H1 (cell line): ENCODE measurements at regions not wholly inside any gene's neighbourhood (a gene's known extent, or its start where the extent isn't known, plus 50 kb on each side); places are given as distances from the start of the nearest gene placed in this dataset.

Experiments
- CTCF ChIA-PET: fragments of 300-600 bp; sonication (Branson Sonifier 250); formaldehyde crosslinking; loops from one replicate; lab custom pipeline; 2021; ENCODE audit not compliant: partially characterized antibody; lab: Charles Lee
- POLR2A ChIA-PET: fragments of 300-600 bp; sonication (Branson Sonifier 250); formaldehyde crosslinking; loops from one replicate; lab custom pipeline; 2021; ENCODE audit warnings: inconsistent platforms; ENCODE audit not compliant: partially characterized antibody; lab: Charles Lee
- DNase-seq, 2 experiments: peaks; one replicate each; pipeline versions ENCODE4 v3.0.0 to v3.0.0-alpha.2; 2010 to 2022; ENCODE audit warnings: low spot score in 2 of 2, low read depth in 1 of 2, mixed read lengths in 1 of 2
- FAIRE-seq: peaks from 2 replicates; lab custom pipeline; 2011; peaks lifted over from hg19 to GRCh38; lab: Jason Lieb, UNC
- H2AFZ ChIP-seq: 2 replicates; pipeline ENCODE4 v1.8.1; 2012; ENCODE audit warnings: low read length, inconsistent platforms
- H2AK5ac ChIP-seq: 2 replicates; pipeline ENCODE4 v1.6.1; 2013; ENCODE audit warnings: low read depth, low read length
- H2BK120ac ChIP-seq: replicated peaks from 2 replicates; pipeline ENCODE3; 2013; ENCODE audit warnings: low read depth, low read length, inconsistent platforms
- H2BK12ac ChIP-seq: 2 replicates; pipeline ENCODE4 v1.6.1; 2013; ENCODE audit warnings: low read depth, low read length
- H2BK15ac ChIP-seq: 2 replicates; pipeline ENCODE4 v1.6.1; 2013; ENCODE audit warnings: low read length
- H2BK20ac ChIP-seq: 2 replicates; pipeline ENCODE4 v1.6.1; 2013; ENCODE audit warnings: low read length
- H2BK5ac ChIP-seq: 2 replicates; pipeline ENCODE4 v1.6.1; 2013; ENCODE audit warnings: low read depth, low read length
- H3K14ac ChIP-seq: 2 replicates; pipeline ENCODE4 v1.6.1; 2013; ENCODE audit warnings: inconsistent platforms; ENCODE audit not compliant: insufficient read length
- H3K18ac ChIP-seq: 2 replicates; pipeline ENCODE4 v1.6.1; 2013; ENCODE audit warnings: low read length; ENCODE audit errors: extremely low read depth
- H3K23ac ChIP-seq: 2 replicates; pipeline ENCODE4 v1.6.1; 2013; ENCODE audit warnings: inconsistent platforms; ENCODE audit not compliant: insufficient read length
- H3K23me2 ChIP-seq: 2 replicates; pipeline ENCODE4 v1.6.1; 2013; ENCODE audit warnings: low read depth, low read length
- H3K27ac ChIP-seq: 2 replicates; pipeline ENCODE4 v1.6.1; 2011; ENCODE audit warnings: low read depth, low read length, inconsistent platforms
- H3K27me3 ChIP-seq, 4 experiments: replicated peaks in 1 of 4; 1 replicate in 1 of 4; 2 replicates in 3 of 4; pipeline versions ENCODE4 v1.6.1 to v1.8.1; 2011 to 2013; ENCODE audit warnings: low read length in 3 of 4, mild to moderate bottlenecking in 3 of 4, inconsistent platforms in 2 of 4, mixed read lengths in 2 of 4, moderate library complexity in 1 of 4; ENCODE audit not compliant: control insufficient read depth in 3 of 4, insufficient read depth in 3 of 4; ENCODE audit errors: extremely low read depth in 1 of 4
- H3K36me3 ChIP-seq, 4 experiments: 2 replicates each; pipeline versions ENCODE4 v1.6.1 to v1.8.1; 2011 to 2013; ENCODE audit warnings: mild to moderate bottlenecking in 4 of 4, low read length in 3 of 4, moderate library complexity in 2 of 4, control low read depth in 1 of 4, inconsistent platforms in 1 of 4; ENCODE audit not compliant: insufficient read depth in 4 of 4, control insufficient read depth in 2 of 4
- H3K4ac ChIP-seq: replicated peaks from 2 replicates; pipeline ENCODE3; 2013; ENCODE audit warnings: low read length, low read depth, mixed read lengths, inconsistent platforms; ENCODE audit not compliant: insufficient read length
- H3K4me1 ChIP-seq, 4 experiments: replicated peaks in 1 of 4; 1 replicate in 1 of 4; 2 replicates in 3 of 4; pipeline versions ENCODE4 v1.6.1 to v1.8.1; 2011 to 2013; ENCODE audit warnings: low read length in 3 of 4, inconsistent platforms in 2 of 4, mixed read lengths in 1 of 4; ENCODE audit not compliant: insufficient read depth in 4 of 4, control insufficient read depth in 3 of 4
- H3K4me2 ChIP-seq, 2 experiments: 2 replicates each; pipeline versions ENCODE4 v1.6.1 to v1.8.1; 2011 to 2013; ENCODE audit warnings: low read depth in 2 of 2, low read length in 2 of 2, control low read depth in 1 of 2, inconsistent platforms in 1 of 2, mild to moderate bottlenecking in 1 of 2; ENCODE audit not compliant: insufficient read depth in 1 of 2
- H3K4me3 ChIP-seq, 4 experiments: fragments of 200-600, 300-600 bp in 1 of 4; sonication (generic), shearing (Covaris generic), sonication (Bioruptor Twin) in 1 of 4; 2 replicates each; pipeline versions ENCODE4 v1.5.1 to v1.8.1; 2011 to 2016; ENCODE audit warnings: low read length in 4 of 4, low read depth in 3 of 4, control low read depth in 2 of 4, inconsistent platforms in 2 of 4, mild to moderate bottlenecking in 2 of 4, mixed read lengths in 1 of 4, moderate library complexity in 1 of 4; ENCODE audit not compliant: insufficient read depth in 2 of 4; ENCODE audit errors: extremely low read depth in 1 of 4
- H3K56ac ChIP-seq: replicated peaks from 2 replicates; pipeline ENCODE3; 2013; ENCODE audit warnings: low read depth, mild to moderate bottlenecking, mixed read lengths, low read length, inconsistent platforms; ENCODE audit not compliant: insufficient read length
- H3K79me1 ChIP-seq: 2 replicates; pipeline ENCODE4 v1.6.1; 2013; ENCODE audit warnings: low read depth, low read length, control low read depth
- H3K79me2 ChIP-seq, 2 experiments: 2 replicates each; pipeline versions ENCODE4 v1.6.1 to v1.8.1; 2012 to 2013; ENCODE audit warnings: low read length in 2 of 2, mild to moderate bottlenecking in 2 of 2, inconsistent platforms in 1 of 2; ENCODE audit not compliant: insufficient read depth in 2 of 2, control insufficient read depth in 1 of 2
- H3K9ac ChIP-seq, 4 experiments: replicated peaks in 1 of 4; 1 replicate in 1 of 4; 2 replicates in 3 of 4; pipeline versions ENCODE4 v1.6.1 to v1.8.1; 2011 to 2013; ENCODE audit warnings: low read depth in 3 of 4, low read length in 3 of 4, control low read depth in 2 of 4, mild to moderate bottlenecking in 2 of 4, moderate library complexity in 2 of 4, inconsistent platforms in 1 of 4; ENCODE audit errors: extremely low read depth in 1 of 4
- H3K9me3 ChIP-seq, 2 experiments: 2 replicates each; pipeline versions ENCODE4 v1.6.1 to v1.8.1; 2012 to 2013; ENCODE audit warnings: mild to moderate bottlenecking in 2 of 2, moderate library complexity in 2 of 2, control low read depth in 1 of 2, inconsistent platforms in 1 of 2, low read depth in 1 of 2, low read length in 1 of 2, mixed read lengths in 1 of 2; ENCODE audit not compliant: insufficient read depth in 2 of 2
- H4K20me1 ChIP-seq, 2 experiments: replicated peaks in 1 of 2; 2 replicates each; pipeline versions ENCODE3 to v1.8.1; 2011 to 2013; ENCODE audit warnings: inconsistent platforms in 2 of 2, low read length in 2 of 2, mild to moderate bottlenecking in 1 of 2; ENCODE audit not compliant: insufficient read depth in 2 of 2, control insufficient read depth in 1 of 2
- H4K5ac ChIP-seq: 2 replicates; pipeline ENCODE4 v1.6.1; 2013; ENCODE audit warnings: low read length, low read depth, mixed read lengths, inconsistent platforms; ENCODE audit not compliant: insufficient read length
- H4K8ac ChIP-seq: 2 replicates; pipeline ENCODE4 v1.8.0; 2013; ENCODE audit warnings: mild to moderate bottlenecking, moderate library complexity, low read length, inconsistent platforms; ENCODE audit not compliant: insufficient read depth; ENCODE audit errors: extremely low read depth
- H4K91ac ChIP-seq: replicated peaks from 2 replicates; pipeline ENCODE3; 2013; ENCODE audit warnings: low read length, mixed read lengths, inconsistent platforms; ENCODE audit not compliant: insufficient read length
- CEBPB ChIP-seq: IDR thresholded peaks from 2 replicates; pipeline ENCODE4 v1.6.1; 2012; ENCODE audit warnings: low read depth, low read length
- CHD1 ChIP-seq: IDR thresholded peaks from 2 replicates; pipeline ENCODE4 v1.6.1; 2012; ENCODE audit warnings: low read depth, low read length, improper control_type of control experiment
- NANOG ChIP-seq: IDR thresholded peaks from 2 replicates; pipeline ENCODE4 v1.6.1; 2011; ENCODE audit warnings: low read length, low read depth, mild to moderate bottlenecking, inconsistent platforms; ENCODE audit not compliant: insufficient read depth, poor library complexity, severe bottlenecking
- NRF1 ChIP-seq: IDR thresholded peaks from 2 replicates; pipeline ENCODE4 v1.6.1; 2011; ENCODE audit warnings: mild to moderate bottlenecking, low read depth, low read length, improper control_type of control experiment
- PHF8 ChIP-seq: fragments of 200-600 bp; sonication (generic); conservative IDR thresholded peaks from 2 replicates; pipeline ENCODE4 v1.7.1; 2012; ENCODE audit warnings: low read depth, mild to moderate bottlenecking, inconsistent platforms, low read length, moderate library complexity
- RBBP5 ChIP-seq: IDR thresholded peaks from 2 replicates; pipeline ENCODE4 v1.7.1; 2012; ENCODE audit warnings: low read depth, mild to moderate bottlenecking, inconsistent platforms, low read length, moderate library complexity, borderline replicate concordance
- RFX5 ChIP-seq: IDR thresholded peaks from 2 replicates; pipeline ENCODE4 v1.6.1; 2011; ENCODE audit warnings: low read depth, low read length, improper control_type of control experiment, borderline replicate concordance
- SAP30 ChIP-seq: fragments of 300-600 bp; sonication (generic); IDR thresholded peaks from 2 replicates; pipeline ENCODE4 v1.7.1; 2012; ENCODE audit warnings: low read length, moderate library complexity, mild to moderate bottlenecking, inconsistent platforms; ENCODE audit not compliant: insufficient read depth, insufficient replicate concordance
- SP4 ChIP-seq: IDR thresholded peaks from 2 replicates; pipeline ENCODE4 v1.6.1; 2012; ENCODE audit warnings: low read length, inconsistent platforms
- TEAD4 ChIP-seq: IDR thresholded peaks from 2 replicates; pipeline ENCODE4 v1.6.1; 2012; ENCODE audit warnings: low read depth, low read length, inconsistent platforms, mixed read lengths
- WGBS, 2 experiments: shearing (Covaris generic) in 1 of 2; methylation state at CpG; one replicate each; pipeline versions ENCODE4 v1.1.6 to v1.1.7; 2013 to 2015; ENCODE audit warnings: low lambda C conversion rate in 2 of 2, mixed read lengths in 2 of 2, inconsistent platforms in 1 of 2, low coverage in 1 of 2, missing lambda C conversion rate in 1 of 2; ENCODE audit not compliant: insufficient replicate concordance in 2 of 2, insufficient coverage in 1 of 2, insufficient read length in 1 of 2; ENCODE audit errors: extremely low coverage in 1 of 2, missing lambda C conversion rate in 1 of 2; 5-methylcytosine and 5-hydroxymethylcytosine counted together
- TF ChIP-seq, protein P1 (sequence below), 3 experiments: IDR thresholded peaks; 1 replicate in 2 of 3; 2 replicates in 1 of 3; pipeline versions ENCODE4 v1.5.1 to v1.6.1; 2011; ENCODE audit warnings: low read length in 3 of 3, mild to moderate bottlenecking in 3 of 3, inconsistent platforms in 2 of 3, low read depth in 1 of 3, moderate library complexity in 1 of 3; ENCODE audit not compliant: insufficient read depth in 1 of 3; ENCODE audit errors: control extremely low read depth in 1 of 3
- TF ChIP-seq, protein P2 (sequence below): IDR thresholded peaks from 2 replicates; pipeline ENCODE4 v1.6.1; 2011; ENCODE audit warnings: low read length, improper control_type of control experiment

DNA sequence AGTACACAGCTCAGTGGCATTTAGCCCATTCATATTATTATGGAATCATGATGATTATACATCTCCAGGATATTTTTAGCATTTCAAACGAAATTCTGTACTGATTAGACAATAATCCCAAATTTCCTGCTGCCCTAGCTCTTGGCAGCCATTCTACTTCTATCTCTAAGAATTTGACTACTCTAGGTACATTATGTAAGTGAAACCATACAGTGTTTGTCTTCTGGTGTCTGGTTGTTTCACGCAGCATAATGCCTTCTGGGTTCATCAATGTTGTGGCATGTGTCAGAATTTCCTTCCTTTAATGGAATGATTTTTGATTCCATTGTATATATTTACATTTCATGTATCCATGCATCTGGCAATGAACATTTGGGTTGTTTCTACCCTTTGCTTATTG is 517.7 kb downstream of the ETS1 start:
- CTCF ChIA-PET: no interaction called here
- POLR2A ChIA-PET: no interaction called here
- H3K9ac ChIP-seq: no peak overlapping the region
- TF ChIP-seq PHF8 (no peak), NANOG (no peak), CHD1 (no peak), NRF1 (no peak), CEBPB (no peak), RFX5 (no peak), TEAD4 (no peak), SP4 (no peak), SAP30 (no peak), RBBP5 (no peak)
- TF ChIP-seq, protein P1, sequence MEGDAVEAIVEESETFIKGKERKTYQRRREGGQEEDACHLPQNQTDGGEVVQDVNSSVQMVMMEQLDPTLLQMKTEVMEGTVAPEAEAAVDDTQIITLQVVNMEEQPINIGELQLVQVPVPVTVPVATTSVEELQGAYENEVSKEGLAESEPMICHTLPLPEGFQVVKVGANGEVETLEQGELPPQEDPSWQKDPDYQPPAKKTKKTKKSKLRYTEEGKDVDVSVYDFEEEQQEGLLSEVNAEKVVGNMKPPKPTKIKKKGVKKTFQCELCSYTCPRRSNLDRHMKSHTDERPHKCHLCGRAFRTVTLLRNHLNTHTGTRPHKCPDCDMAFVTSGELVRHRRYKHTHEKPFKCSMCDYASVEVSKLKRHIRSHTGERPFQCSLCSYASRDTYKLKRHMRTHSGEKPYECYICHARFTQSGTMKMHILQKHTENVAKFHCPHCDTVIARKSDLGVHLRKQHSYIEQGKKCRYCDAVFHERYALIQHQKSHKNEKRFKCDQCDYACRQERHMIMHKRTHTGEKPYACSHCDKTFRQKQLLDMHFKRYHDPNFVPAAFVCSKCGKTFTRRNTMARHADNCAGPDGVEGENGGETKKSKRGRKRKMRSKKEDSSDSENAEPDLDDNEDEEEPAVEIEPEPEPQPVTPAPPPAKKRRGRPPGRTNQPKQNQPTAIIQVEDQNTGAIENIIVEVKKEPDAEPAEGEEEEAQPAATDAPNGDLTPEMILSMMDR (IDR thresholded peaks at IDR 0.05; ENCODE audit: control extremely low read depth in 1 of 3, insufficient read depth in 1 of 3, low read depth in 1 of 3, low read length in 3 of 3): no peak
- TF ChIP-seq, protein P2, sequence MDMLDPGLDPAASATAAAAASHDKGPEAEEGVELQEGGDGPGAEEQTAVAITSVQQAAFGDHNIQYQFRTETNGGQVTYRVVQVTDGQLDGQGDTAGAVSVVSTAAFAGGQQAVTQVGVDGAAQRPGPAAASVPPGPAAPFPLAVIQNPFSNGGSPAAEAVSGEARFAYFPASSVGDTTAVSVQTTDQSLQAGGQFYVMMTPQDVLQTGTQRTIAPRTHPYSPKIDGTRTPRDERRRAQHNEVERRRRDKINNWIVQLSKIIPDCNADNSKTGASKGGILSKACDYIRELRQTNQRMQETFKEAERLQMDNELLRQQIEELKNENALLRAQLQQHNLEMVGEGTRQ: no peak

More for the DNA sequence above, 517.7 kb downstream of the ETS1 start:
- Histone ChIP-seq H3K27me3 (no peaks in the 10 kb centered on the region), H3K56ac (no peak overlapping the region), H2AFZ (no peak overlapping the region), H4K5ac (no peak overlapping the region), H3K79me1 (no peaks in the 10 kb centered on the region), H3K36me3 (no peaks in the 10 kb centered on the region), H3K4ac (no peak overlapping the region), H2BK20ac (no peak overlapping the region), H4K20me1 (no peaks in the 10 kb centered on the region), H2BK5ac (no peak overlapping the region), H2BK12ac (no peak overlapping the region), H3K18ac (no peak overlapping the region), H3K4me1 (no peaks in the 10 kb centered on the region), H3K4me3 (no peak overlapping the region), H3K14ac (no peak overlapping the region), H2BK120ac (no peak overlapping the region), H3K9me3 (no peaks in the 10 kb centered on the region), H2BK15ac (no peak overlapping the region), H3K23ac (no peak overlapping the region), H3K79me2 (no peaks in the 10 kb centered on the region), H2AK5ac (no peak overlapping the region), H4K91ac (no peak overlapping the region), H3K27ac (no peak overlapping the region), H3K23me2 (no peaks in the 10 kb centered on the region), H3K4me2 (no peak overlapping the region), H4K8ac (no peak overlapping the region)
- 88% methylated on average over 2 of the region's 2 CpGs; no CpG with 5 or more reads in 1 of the 2 experiments for WGBS, 2 experiments
- FAIRE-seq (no peak), DNase-seq (no peak)
